Stimulated activated CD4-positive, alpha-beta T cell treated with anti-CD3 and anti-CD28 coated beads, Interleukin-12 subunit alpha, Interleukin-12 subunit beta, amount 100 ng/mL, for 4 hours (primary cell): ENCODE measurements at regions not wholly inside any gene's neighbourhood (a gene's known extent, or its start where the extent isn't known, plus 50 kb on each side); places are given as distances from the start of the nearest gene placed in this dataset.

Source experiments
- DNase-seq: peaks from one replicate; pipeline ENCODE4 v3.0.0-alpha.2; 2020

GRCh38 chr6:165077876-165078275, 231.5 kb downstream of the C6orf118 start:
- no peak for DNase-seq

GRCh38 chr6:165071906-165072305, 237.5 kb downstream of the C6orf118 start:
- no peak for DNase-seq

- DNase-seq = no peak
Observed at GRCh38 chr6:165060720-165061119, 248.7 kb downstream of the C6orf118 start.

GRCh38 chr6:165059032-165059431, 250.4 kb downstream of the C6orf118 start:
- no peak for DNase-seq

- DNase-seq = no peak
Observed at GRCh38 chr6:165056292-165056691, 253.1 kb downstream of the C6orf118 start.

GRCh38 chr6:165055231-165055630, 254.2 kb downstream of the C6orf118 start:
- no peak for DNase-seq

GRCh38 chr6:165052561-165053480, 256.6 kb downstream of the C6orf118 start:
- no peak for DNase-seq

- no peak for DNase-seq
Observed at GRCh38 chr6:165049362-165049761, 260.0 kb downstream of the C6orf118 start.

GRCh38 chr6:165047952-165048351, 261.5 kb downstream of the C6orf118 start:
- no peak for DNase-seq

GRCh38 chr6:165045631-165046030, 263.8 kb downstream of the C6orf118 start:
- no peak for DNase-seq

GRCh38 chr6:165042912-165043311, 266.5 kb downstream of the C6orf118 start:
- DNase-seq = no peak

GRCh38 chr6:165040440-165040839, 269.0 kb downstream of the C6orf118 start:
- no peak for DNase-seq

GRCh38 chr6:165034271-165034741, 275.1 kb downstream of the C6orf118 start:
- no peak for DNase-seq

GRCh38 chr6:165031502-165031901, 277.9 kb downstream of the C6orf118 start:
- DNase-seq = no peak

GRCh38 chr6:165025040-165025439, 284.4 kb downstream of the C6orf118 start:
- DNase-seq = no peak

- DNase-seq = no peak
Observed at GRCh38 chr6:165019681-165020080, 289.7 kb downstream of the C6orf118 start.

GRCh38 chr6:165015676-165016075, 293.7 kb downstream of the C6orf118 start:
- no peak for DNase-seq

GRCh38 chr6:165013701-165014100, 295.7 kb downstream of the C6orf118 start:
- no peak for DNase-seq

- no peak for DNase-seq
Observed at GRCh38 chr6:165012183-165012582, 297.2 kb downstream of the C6orf118 start.

GRCh38 chr6:165010556-165011535, 298.6 kb downstream of the C6orf118 start:
- DNase-seq = no peak

- DNase-seq = no peak
Observed at GRCh38 chr6:165008971-165009370, 300.4 kb downstream of the C6orf118 start.

GRCh38 chr6:165002866-165003265, 306.5 kb downstream of the C6orf118 start:
- no peak for DNase-seq

GRCh38 chr6:165002358-165002757, 307.0 kb downstream of the C6orf118 start:
- DNase-seq = no peak
